SK-N-SH (cell line): ENCODE measurements at regions not wholly inside any gene's neighbourhood (a gene's known extent, or its start where the extent isn't known, plus 50 kb on each side); places are given as distances from the start of the nearest gene placed in this dataset.

ENCODE experiments used
- EP300 ChIP-seq, 2 experiments: IDR thresholded peaks; 2 replicates each; pipeline versions ENCODE4 v1.4.0 to v1.6.1; 2012; ENCODE audit warnings: borderline replicate concordance in 1 of 2, low read depth in 1 of 2, low read length in 1 of 2
- TAF1 ChIP-seq: IDR thresholded peaks from 2 replicates; pipeline ENCODE4 v1.6.1; 2012; ENCODE audit warnings: low read depth, mild to moderate bottlenecking, low read length, moderate library complexity, borderline replicate concordance
- TCF12 ChIP-seq: IDR thresholded peaks from 2 replicates; pipeline ENCODE4 v1.4.0; 2012
- TF ChIP-seq, protein P1 (sequence below): fragments of 200-600 bp; sonication (generic); IDR thresholded peaks from 2 replicates; pipeline ENCODE4 v1.6.1; 2017; ENCODE audit warnings: antibody characterized with exemption, mild to moderate bottlenecking, moderate library complexity

DNA sequence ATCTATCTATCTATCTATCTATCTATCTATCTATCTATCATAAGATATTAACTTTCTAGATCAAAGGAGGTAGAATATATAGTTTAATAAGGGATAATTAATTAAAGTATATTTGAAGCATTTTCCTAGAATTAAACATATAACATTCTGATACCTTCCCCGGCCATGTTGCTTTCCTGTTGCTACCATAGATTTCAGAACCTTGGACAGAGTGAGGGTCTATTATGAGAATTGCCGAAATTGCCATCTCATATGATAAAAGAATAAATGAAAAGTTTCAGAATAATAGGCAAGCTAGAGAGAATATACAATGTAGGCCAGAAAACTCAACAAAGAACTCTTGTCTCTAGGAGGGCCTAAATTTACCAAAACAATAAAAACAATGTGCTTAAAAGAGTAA, 706.1 kb upstream of the TMPRSS15 start:
- no peak for TF ChIP-seq TAF1
- TF ChIP-seq EP300 (IDR thresholded peaks at IDR 0.05; ENCODE audit: borderline replicate concordance in 1 of 2, low read depth in 1 of 2, low read length in 1 of 2) = no peak
- no peak for TF ChIP-seq TCF12
- TF ChIP-seq, protein P1, sequence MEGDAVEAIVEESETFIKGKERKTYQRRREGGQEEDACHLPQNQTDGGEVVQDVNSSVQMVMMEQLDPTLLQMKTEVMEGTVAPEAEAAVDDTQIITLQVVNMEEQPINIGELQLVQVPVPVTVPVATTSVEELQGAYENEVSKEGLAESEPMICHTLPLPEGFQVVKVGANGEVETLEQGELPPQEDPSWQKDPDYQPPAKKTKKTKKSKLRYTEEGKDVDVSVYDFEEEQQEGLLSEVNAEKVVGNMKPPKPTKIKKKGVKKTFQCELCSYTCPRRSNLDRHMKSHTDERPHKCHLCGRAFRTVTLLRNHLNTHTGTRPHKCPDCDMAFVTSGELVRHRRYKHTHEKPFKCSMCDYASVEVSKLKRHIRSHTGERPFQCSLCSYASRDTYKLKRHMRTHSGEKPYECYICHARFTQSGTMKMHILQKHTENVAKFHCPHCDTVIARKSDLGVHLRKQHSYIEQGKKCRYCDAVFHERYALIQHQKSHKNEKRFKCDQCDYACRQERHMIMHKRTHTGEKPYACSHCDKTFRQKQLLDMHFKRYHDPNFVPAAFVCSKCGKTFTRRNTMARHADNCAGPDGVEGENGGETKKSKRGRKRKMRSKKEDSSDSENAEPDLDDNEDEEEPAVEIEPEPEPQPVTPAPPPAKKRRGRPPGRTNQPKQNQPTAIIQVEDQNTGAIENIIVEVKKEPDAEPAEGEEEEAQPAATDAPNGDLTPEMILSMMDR = no peak
